Right ventricle myocardium superior (tissue), 1 donor: ENCODE measurements at regions not wholly inside any gene's neighbourhood (a gene's known extent, or its start where the extent isn't known, plus 50 kb on each side); places are given as distances from the start of the nearest gene placed in this dataset.

Source experiments
- ATAC-seq: fragments of 200-7000 bp; cut with Tn5 transposase; one replicate; pipeline ENCODE4 v1.9.1; 2020; ENCODE audit warnings: mild to moderate bottlenecking; ENCODE audit not compliant: poor library complexity
- DNase-seq: peaks from one replicate; pipeline ENCODE4 v3.0.0-alpha.2; 2020
- intact Hi-C: fragments of 100-400 bp; cut with DNase I; formaldehyde crosslinking; loops from one replicate; pipeline ENCODE4 v1.11.2; 2022
- donor health status: DM: no; HTN: yes; CAD: no; lungs with severe emphysema.

- ATAC-seq = no peak
- intact Hi-C loops = no loop called here
- DNase-seq = no peak
Observed at GRCh38 chr4:187602339-187603092, 393.1 kb upstream of the ZFP42 start.

- DNase-seq (no peak), ATAC-seq (no peak)
- intact Hi-C loops = no loop called here
Observed at GRCh38 chr4:187603093-187604025, 392.2 kb upstream of the ZFP42 start.

GRCh38 chr4:187604984-187605383 is 390.6 kb upstream of the ZFP42 start:
- no peak for DNase-seq
- no peak for ATAC-seq
- intact Hi-C loops = no loop called here

- intact Hi-C loops = no loop called here
- DNase-seq (no peak), ATAC-seq (no peak)
Observed at GRCh38 chr4:187606581-187606980, 389.0 kb upstream of the ZFP42 start.

GRCh38 chr4:187608001-187608421 is 387.6 kb upstream of the ZFP42 start:
- intact Hi-C loops = no loop called here
- DNase-seq = no peak
- no peak for ATAC-seq

GRCh38 chr4:187612301-187612700 is 383.3 kb upstream of the ZFP42 start:
- intact Hi-C loops = no loop called here
- no peak for ATAC-seq
- DNase-seq = no peak

- intact Hi-C loops = no loop called here
- no peak for DNase-seq
- ATAC-seq = no peak
Observed at GRCh38 chr4:187613089-187613839, 382.3 kb upstream of the ZFP42 start.

GRCh38 chr4:187615972-187616371 is 379.6 kb upstream of the ZFP42 start:
- no peak for DNase-seq
- no peak for ATAC-seq

GRCh38 chr4:187617113-187617512 is 378.5 kb upstream of the ZFP42 start:
- intact Hi-C loops = no loop called here
- ATAC-seq = no peak
- DNase-seq = no peak

More at GRCh38 chr4:187615972-187616371, 379.6 kb upstream of the ZFP42 start:
- intact Hi-C loops = no loop called here

- intact Hi-C loops = no loop called here
- DNase-seq (no peak), ATAC-seq (no peak)
Observed at GRCh38 chr4:187618701-187619281, 376.8 kb upstream of the ZFP42 start.

- DNase-seq (no peak), ATAC-seq (no peak)
- intact Hi-C loops = no loop called here
Observed at GRCh38 chr4:187619319-187619718, 376.3 kb upstream of the ZFP42 start.

- no peak for ATAC-seq
- DNase-seq = no peak
- intact Hi-C loops = no loop called here
Observed at GRCh38 chr4:187632260-187632995, 363.1 kb upstream of the ZFP42 start.

GRCh38 chr4:187633245-187633644 is 362.3 kb upstream of the ZFP42 start:
- DNase-seq (no peak), ATAC-seq (no peak)
- intact Hi-C loops = no loop called here

GRCh38 chr4:187656959-187657358 is 338.6 kb upstream of the ZFP42 start:
- ATAC-seq (no peak), DNase-seq (no peak)
- intact Hi-C loops = no loop called here

GRCh38 chr4:187663076-187663475 is 332.5 kb upstream of the ZFP42 start:
- DNase-seq (no peak), ATAC-seq (no peak)
- intact Hi-C loops = no loop called here

- no peak for DNase-seq
- intact Hi-C loops = no loop called here
- ATAC-seq = no peak
Observed at GRCh38 chr4:187664011-187664410, 331.6 kb upstream of the ZFP42 start.

GRCh38 chr4:187665086-187665485 is 330.5 kb upstream of the ZFP42 start:
- ATAC-seq = no peak
- DNase-seq = no peak
- intact Hi-C loops = no loop called here

GRCh38 chr4:187666034-187666433 is 329.5 kb upstream of the ZFP42 start:
- DNase-seq (no peak), ATAC-seq (no peak)

More at GRCh38 chr4:187666034-187666433, 329.5 kb upstream of the ZFP42 start:
- intact Hi-C loops = no loop called here
